VCaP (cell line): ENCODE measurements at regions not wholly inside any gene's neighbourhood (a gene's known extent, or its start where the extent isn't known, plus 50 kb on each side); places are given as distances from the start of the nearest gene placed in this dataset.

ENCODE experiments used
- H3K27ac ChIP-seq: fragments of 450-650 bp; 2 replicates; pipeline ENCODE4 v1.5.1; 2017
- TF ChIP-seq, protein P1 (sequence below): fragments of 450-650 bp; conservative IDR thresholded peaks from 2 replicates; pipeline ENCODE4 v1.5.1; 2017; ENCODE audit warnings: mild to moderate bottlenecking, moderate library complexity

DNA sequence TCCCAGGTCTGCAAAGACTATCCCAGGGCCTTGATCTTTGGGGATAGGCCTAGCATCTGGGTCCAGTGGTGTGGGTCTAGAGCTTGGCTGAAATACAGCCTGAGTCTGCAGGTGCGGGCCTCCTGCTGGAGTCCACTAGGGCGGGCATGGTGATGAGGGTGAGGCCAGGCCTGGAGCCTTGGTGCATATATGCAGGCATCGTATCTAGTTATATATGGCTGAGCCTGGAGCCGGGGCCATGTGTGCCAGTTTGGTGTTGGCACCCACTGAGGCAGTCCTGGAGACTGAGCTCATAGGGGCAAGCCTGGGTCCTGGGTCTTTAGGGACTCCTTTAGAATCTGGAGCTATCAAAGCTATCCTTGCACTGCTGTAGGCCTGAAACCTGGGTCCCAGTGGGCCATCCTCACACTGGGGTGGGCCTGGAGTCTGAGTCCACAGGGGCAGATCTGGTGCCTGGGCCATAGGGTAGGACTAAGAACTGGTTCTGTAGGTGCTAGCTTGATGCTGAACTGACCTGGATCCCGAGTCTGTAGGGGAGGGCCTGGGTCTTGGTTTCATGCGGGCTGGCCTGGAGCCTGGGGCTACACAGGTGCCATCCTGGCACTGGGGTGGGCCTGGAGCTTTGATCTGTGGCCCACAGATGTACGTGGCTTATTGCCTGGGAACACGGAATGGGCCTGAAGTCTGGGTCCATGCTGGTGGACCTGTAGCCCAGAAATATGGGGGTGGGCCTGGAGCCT is 346.5 kb upstream of the MEF2C start:
- TF ChIP-seq, protein P1, sequence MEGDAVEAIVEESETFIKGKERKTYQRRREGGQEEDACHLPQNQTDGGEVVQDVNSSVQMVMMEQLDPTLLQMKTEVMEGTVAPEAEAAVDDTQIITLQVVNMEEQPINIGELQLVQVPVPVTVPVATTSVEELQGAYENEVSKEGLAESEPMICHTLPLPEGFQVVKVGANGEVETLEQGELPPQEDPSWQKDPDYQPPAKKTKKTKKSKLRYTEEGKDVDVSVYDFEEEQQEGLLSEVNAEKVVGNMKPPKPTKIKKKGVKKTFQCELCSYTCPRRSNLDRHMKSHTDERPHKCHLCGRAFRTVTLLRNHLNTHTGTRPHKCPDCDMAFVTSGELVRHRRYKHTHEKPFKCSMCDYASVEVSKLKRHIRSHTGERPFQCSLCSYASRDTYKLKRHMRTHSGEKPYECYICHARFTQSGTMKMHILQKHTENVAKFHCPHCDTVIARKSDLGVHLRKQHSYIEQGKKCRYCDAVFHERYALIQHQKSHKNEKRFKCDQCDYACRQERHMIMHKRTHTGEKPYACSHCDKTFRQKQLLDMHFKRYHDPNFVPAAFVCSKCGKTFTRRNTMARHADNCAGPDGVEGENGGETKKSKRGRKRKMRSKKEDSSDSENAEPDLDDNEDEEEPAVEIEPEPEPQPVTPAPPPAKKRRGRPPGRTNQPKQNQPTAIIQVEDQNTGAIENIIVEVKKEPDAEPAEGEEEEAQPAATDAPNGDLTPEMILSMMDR = no peak
- no peak overlapping the region for H3K27ac ChIP-seq

DNA sequence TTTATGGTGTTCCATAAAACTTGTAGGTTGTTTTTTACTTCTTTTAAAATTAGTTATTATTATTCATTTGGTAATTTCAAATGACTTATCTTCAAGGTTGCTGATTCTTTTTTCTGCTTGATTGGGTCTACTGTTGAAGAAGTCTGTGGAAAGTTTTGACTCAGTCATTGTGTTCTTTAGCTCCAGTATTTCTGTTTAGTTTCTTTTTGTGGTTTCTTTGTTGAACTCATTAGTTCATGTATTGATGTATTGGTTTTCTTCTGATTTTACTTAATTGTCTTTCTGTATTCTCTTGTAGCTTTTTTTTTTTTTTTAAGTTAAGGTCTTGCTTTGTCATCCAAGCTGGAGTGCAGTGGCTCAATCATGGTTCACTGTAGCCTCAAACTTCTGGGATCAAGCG is 345.4 kb upstream of the MEF2C start:
- TF ChIP-seq, protein P1 = no peak
- H3K27ac ChIP-seq = no peak overlapping the region

DNA sequence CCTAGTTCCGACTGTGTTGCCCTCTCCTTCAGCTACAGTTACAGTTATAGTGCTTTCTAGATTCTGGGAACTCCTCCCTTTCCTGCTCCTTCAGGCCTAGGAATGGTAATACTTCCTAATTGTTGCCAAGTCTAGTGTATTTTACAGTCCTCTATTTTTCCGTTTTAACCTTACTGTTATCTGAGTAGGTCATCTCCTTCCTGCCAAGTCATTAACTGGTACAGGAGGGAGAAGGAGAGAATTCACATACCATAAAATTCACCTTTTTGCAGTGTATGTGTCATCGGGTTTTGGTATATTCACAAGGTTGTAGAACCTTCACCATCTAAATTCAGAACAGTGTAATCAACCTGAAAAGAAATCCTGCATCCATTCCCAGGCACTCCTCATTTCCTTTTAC is 335.4 kb upstream of the MEF2C start:
- no peak overlapping the region for H3K27ac ChIP-seq
- TF ChIP-seq, protein P1 = no peak

DNA sequence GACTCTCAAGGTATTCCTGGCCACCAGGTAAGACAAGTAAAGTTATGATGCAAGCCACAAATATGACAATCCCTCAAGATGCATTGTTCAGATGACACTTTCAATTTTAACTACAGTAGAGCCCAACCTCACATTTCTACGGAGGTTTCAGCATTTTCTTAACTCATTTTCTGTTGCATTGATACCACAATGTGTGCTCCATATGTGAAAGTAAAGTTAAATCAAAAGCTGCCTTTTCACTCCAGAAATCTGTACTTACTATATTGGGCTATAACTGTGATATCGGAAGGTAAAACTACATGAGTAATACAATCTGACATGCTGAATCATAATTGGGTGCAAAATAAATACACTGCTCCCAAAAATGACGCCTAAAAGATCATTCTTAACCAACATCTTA is 333.6 kb upstream of the MEF2C start:
- H3K27ac ChIP-seq = no peak overlapping the region

DNA sequence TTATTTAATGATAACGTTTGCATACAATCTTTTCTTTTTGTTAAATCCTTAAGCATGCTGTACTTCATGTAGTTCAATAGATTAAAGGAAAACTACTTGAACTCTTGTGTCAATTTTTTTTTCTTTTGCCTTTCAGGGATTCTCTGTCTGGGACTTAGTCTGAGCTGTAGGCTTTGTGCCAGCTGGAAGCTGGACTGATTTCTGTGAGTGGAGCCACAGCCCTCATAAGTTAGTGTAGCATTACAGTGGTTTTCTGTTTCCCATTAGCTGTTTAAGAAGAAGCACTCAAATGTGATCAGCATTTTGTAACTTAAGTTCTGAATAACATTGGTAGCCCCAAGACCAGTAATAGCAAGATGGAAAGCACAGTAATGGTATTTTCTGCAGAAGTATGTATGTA is 330.6 kb upstream of the MEF2C start:
- TF ChIP-seq, protein P1 = no peak
- H3K27ac ChIP-seq = no peak overlapping the region

More for the DNA sequence above, 333.6 kb upstream of the MEF2C start:
- TF ChIP-seq, protein P1 = no peak

DNA sequence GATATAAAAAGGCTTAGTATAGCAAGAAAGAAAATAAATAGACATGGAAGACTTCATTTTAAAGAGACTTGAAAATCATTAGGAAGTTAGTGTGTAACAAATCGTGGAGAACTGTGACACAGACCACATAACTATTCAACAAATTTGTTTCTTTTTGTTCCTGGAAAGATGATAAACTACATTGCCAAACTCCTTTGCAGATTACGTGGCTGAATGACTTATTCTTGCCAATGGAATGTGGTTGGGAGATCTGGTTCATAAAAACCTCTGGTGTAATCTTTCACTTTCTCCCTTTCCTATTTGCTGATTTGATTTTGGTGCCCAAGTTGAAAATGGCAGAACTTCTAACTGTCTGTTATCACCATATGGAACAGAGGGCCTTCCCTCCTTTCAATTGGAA is 328.9 kb upstream of the MEF2C start:
- no peak overlapping the region for H3K27ac ChIP-seq
- TF ChIP-seq, protein P1 = no peak

DNA sequence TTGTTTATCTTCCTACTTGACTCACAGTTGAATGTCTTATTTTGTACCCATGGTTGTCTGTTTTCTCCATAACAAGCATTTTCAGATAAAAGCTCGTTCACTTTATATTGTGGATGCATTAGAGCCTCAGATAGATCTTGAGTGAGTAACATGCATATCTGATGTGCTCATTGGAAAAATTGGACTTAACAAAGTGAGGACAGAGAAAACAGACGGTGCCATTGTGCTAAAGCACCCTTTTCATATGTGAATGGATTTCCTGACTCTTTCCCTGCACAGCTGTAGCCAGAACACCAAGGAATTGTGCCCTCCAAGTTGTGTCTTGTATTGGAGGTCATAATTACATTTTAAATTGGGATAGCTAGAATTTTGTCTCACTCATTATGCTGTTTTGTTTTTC is 325.8 kb upstream of the MEF2C start:
- H3K27ac ChIP-seq = no peak overlapping the region
- TF ChIP-seq, protein P1 = no peak
